Sigmoid colon (tissue), 4 donors: ENCODE measurements at regions not wholly inside any gene's neighbourhood (a gene's known extent, or its start where the extent isn't known, plus 50 kb on each side); places are given as distances from the start of the nearest gene placed in this dataset.

ENCODE experiments used
- CTCF ChIP-seq, 4 experiments: fragments of 450-650 bp in 3 of 4; fragments of 200-600 bp in 1 of 4; IDR thresholded peaks; one replicate each; pipeline ENCODE4 v1.5.1; 2016 to 2019; ENCODE audit warnings: antibody characterized with exemption in 4 of 4, mild to moderate bottlenecking in 3 of 4, moderate library complexity in 2 of 4
- POLR2AphosphoS5 ChIP-seq, 4 donors: sonication (generic); formaldehyde crosslinking; IDR thresholded peaks; one replicate each; pipeline ENCODE4 v1.6.1; 2017; ENCODE audit warnings: antibody characterized with exemption in 4 of 4

GRCh38 chr5:166050531-166050930 is 2240.9 kb upstream of the WWC1 start:
- TF ChIP-seq CTCF (IDR thresholded peaks at IDR 0.05) (no peak), POLR2AphosphoS5 (IDR thresholded peaks at IDR 0.05) (no peak)
